ENCODE measurements at regions not wholly inside any gene's neighbourhood (a gene's known extent, or its start where the extent isn't known, plus 50 kb on each side); places are given as distances from the start of the nearest gene placed in this dataset.

DNA sequence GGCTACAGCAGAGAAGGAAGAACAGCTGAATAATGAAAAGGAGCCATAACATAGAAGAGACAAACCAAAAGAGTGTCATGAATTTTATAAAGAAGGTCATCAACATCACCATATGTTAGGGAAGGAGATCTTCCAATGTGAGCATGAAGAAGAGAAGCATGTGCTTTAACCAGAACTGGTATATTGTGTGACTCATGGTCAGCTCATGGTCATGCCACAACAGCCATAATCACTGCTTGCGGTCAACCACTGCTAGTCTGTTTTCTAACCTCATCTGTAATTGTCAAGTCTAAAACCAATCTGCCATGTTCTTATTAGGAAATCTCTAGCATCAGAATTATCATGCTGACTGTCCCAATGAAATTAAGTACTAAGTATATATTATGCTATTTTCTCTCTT lies 204.1 kb upstream of the VRK2 start:
- TF ChIP-seq, protein P1, sequence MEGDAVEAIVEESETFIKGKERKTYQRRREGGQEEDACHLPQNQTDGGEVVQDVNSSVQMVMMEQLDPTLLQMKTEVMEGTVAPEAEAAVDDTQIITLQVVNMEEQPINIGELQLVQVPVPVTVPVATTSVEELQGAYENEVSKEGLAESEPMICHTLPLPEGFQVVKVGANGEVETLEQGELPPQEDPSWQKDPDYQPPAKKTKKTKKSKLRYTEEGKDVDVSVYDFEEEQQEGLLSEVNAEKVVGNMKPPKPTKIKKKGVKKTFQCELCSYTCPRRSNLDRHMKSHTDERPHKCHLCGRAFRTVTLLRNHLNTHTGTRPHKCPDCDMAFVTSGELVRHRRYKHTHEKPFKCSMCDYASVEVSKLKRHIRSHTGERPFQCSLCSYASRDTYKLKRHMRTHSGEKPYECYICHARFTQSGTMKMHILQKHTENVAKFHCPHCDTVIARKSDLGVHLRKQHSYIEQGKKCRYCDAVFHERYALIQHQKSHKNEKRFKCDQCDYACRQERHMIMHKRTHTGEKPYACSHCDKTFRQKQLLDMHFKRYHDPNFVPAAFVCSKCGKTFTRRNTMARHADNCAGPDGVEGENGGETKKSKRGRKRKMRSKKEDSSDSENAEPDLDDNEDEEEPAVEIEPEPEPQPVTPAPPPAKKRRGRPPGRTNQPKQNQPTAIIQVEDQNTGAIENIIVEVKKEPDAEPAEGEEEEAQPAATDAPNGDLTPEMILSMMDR (conservative IDR thresholded peaks at IDR 0.05; ENCODE audit: low read depth, low read length) = no peak
- TF ChIP-seq EZH2 (IDR thresholded peaks at IDR 0.05; ENCODE audit: low read length, unreplicated experiment) (no peak), EZH2phosphoT487 (IDR thresholded peaks at IDR 0.05; ENCODE audit: borderline replicate concordance, low read length) (no peak)
